GM12874 (cell line): ENCODE measurements at regions not wholly inside any gene's neighbourhood (a gene's known extent, or its start where the extent isn't known, plus 50 kb on each side); places are given as distances from the start of the nearest gene placed in this dataset.
A peak's percentile ranks its signal among the peaks of the same experiment; 100 is the strongest.

Source experiments
- TF ChIP-seq, protein P1 (sequence below): IDR thresholded peaks from 2 replicates; pipeline ENCODE4 v1.5.1; 2011; ENCODE audit warnings: low read depth, mild to moderate bottlenecking, control low read depth, low read length, moderate library complexity; ENCODE audit not compliant: insufficient read depth

DNA sequence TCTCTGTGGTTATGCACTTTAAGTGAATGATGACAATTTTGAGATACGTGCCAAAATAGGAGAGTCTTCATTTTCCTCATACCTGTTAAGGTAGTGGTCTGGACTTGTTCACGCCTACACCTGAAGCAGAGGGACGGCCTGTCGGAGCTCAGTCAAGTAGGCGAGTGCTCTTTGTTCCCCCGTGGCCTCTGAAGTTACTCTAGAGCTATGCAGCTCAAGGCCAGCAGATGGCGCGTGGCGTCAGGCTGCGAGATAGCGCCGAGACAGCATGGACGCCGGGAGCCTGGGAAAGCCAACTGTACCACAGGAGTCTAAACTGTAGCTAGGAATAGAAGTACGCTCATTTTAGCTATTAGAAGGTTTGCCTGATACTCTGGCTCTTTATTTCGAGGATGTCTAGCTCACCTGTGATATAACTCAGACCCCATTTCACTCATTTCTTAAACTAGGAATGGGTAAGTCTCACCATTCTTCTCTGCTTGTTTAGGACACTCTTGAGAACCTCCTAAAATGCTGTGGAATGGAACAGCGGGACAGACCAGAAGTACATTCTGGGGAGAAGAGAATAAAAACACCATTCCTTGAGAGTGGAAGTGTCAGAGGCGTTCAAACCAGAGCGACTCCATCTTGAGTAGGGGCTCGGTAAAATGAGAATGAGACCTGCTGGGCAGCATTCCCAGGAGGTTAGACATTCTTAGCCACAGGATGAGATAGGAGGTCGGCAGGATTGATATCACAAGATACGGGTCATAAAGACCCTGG is 267.4 kb upstream of the HMGA2 start:
- TF ChIP-seq, protein P1, sequence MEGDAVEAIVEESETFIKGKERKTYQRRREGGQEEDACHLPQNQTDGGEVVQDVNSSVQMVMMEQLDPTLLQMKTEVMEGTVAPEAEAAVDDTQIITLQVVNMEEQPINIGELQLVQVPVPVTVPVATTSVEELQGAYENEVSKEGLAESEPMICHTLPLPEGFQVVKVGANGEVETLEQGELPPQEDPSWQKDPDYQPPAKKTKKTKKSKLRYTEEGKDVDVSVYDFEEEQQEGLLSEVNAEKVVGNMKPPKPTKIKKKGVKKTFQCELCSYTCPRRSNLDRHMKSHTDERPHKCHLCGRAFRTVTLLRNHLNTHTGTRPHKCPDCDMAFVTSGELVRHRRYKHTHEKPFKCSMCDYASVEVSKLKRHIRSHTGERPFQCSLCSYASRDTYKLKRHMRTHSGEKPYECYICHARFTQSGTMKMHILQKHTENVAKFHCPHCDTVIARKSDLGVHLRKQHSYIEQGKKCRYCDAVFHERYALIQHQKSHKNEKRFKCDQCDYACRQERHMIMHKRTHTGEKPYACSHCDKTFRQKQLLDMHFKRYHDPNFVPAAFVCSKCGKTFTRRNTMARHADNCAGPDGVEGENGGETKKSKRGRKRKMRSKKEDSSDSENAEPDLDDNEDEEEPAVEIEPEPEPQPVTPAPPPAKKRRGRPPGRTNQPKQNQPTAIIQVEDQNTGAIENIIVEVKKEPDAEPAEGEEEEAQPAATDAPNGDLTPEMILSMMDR, result peak; percentile 88

DNA sequence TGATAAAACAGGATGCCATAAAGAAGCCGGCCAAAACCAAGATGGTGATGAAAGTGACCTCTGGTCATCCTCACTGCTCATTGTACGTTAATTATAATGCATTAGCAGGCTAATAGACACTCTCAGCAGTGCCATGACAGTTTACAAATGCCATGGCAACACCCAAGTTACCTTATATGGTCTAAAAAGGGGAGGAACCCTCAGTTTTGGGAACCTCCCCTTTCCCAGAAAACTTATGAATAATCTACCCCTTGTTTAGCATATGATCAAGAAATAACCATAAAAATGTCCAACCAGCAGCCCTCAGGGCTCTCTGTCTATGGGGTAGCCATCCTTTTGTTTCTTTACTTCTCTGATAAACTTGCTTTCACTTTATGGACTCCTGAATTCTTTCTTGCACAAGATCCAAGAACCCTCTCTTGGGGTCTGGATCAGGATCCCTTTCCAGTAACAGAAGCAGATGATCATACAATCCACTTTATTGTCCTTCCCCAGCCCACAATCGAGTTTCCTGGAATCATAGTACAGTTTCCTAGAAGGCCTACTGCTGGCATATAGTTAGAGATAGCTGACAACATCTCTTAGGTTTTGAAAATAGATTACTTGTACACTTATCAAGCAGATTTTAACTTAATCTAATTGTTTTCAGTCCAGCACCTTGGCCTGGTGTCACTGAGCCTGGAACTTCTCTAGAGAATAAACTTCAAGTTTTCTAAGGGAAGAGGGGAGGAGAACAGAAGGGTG is 266.7 kb upstream of the HMGA2 start:
- TF ChIP-seq, protein P1, result no peak

DNA sequence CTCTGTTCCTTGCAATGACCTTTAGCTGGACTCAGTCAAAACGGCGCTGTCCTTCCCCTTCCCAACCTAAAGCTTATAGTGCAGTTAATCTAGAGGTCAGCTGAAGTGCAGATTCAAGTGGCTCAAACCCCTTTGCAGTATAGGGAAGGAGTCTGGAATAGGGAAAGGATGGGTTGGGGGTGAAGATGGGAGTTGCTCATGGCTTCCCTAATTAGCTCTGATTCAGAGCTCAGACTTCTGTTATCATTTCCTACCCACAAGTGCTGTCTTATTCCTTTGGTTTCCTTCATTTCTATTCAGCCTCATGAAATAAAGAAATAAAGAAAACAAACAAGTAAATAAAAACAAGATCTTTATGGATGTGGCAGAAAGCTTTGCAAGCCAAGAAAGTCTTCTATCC is 264.0 kb upstream of the HMGA2 start:
- TF ChIP-seq, protein P1, result no peak

DNA sequence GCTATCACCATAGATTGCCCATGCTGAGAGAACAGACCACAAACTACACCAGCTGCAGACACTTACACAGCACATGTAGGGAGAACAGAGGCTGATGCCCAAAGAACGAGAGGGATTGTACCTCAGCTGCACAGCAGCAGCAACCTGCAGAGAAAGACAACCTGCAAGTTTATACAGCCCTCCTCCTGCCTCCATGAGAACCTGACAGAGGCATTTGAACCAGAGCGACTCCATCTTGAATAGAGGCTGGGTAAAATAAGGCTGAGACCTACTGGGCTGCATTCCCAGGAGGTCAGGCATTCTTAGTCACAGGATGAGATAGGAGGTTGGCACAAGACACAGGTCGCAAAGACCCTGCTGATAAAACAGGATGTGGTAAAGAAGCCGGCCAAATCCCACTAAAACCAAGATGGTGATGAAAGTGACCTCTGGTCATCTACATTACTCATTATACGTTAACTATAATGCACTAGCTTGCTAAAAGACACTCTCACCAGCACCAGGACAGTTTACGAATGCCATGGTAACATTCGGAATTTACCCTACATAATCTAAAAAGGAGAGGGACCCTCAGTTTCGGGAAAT is 262.4 kb upstream of the HMGA2 start:
- TF ChIP-seq, protein P1, result no peak

DNA sequence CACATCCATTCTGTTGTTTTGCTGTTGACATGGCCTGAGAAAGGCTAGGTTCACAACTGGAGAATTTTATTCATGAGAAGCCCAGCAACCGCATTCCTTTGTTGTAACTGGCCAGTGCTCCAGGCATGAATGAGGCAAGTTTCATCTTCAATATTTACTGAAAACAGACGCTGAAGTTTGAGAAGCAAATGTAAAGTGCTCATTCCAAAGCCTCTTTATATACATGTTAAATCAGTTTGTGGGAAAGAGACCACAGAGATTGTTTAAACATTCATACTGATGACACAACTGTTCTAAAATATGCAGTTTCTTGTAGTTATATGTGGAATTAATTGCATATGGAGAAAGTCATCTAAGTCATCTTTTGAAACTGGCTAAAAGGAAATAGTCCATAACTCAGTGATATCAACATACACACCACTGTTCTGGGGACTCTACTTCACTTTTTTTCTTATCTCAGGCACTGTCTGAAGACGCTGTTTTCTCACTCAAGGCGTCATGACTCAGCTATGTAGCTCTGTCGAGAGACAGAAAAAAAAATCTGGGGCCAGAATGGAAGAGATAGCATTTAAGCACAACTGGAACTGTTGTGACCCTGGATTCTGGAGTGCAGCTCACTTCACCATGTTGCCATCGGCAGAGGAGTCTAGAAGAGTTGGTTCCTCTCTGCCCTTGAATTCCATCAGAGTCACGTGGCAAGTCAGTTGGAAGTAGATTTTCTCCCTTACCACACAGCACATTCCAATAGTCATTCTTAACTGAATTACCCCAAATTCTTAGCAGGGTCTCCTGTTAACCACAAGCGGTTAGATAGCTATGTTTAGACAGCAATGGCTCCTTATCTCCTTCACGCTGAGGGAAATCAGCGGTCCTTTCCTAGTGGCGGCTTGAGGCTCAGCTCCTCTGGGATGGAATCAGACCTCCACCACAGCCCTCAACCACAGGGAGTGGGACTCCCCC is 258.4 kb upstream of the HMGA2 start:
- TF ChIP-seq, protein P1, result no peak

DNA sequence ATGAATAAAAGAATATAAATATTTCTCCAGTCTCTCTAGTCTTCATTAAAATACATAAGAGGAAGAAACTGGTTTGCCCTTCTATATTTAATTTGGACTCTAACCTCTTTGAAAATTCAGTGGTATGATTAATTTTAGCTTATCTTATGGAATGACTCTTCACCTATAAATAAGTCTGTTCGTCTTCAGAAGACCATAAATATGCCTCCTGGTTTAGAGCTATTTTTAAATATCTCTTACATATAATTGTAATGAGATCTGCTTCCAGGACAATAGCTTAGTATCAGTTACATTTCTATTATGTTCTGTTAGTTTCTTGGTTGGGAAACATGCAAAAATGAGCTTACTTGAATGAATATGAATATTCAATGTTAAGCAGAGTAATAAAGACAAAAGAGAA is 257.5 kb upstream of the HMGA2 start:
- TF ChIP-seq, protein P1, result no peak

DNA sequence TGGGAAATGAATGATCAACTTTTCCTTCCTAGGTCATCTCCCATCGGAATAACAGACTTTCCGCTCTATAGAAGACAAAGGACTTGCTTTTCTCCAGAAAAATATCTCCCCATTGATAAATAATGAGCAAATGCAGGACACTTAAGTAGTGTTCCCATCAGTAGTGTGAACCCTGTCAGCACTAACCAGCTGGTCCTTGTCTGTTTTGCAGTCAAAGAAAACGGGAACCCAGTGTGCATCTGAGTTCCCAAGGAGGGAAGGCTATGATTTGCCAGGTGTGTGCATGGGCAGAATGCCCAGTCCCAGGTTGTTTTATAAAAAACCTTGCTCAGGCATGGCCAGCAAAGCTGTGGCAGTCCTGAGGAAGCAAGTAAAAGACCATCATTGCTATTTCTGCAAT is 256.5 kb upstream of the HMGA2 start:
- TF ChIP-seq, protein P1, result no peak
